ENCODE measurements at regions not wholly inside any gene's neighbourhood (a gene's known extent, or its start where the extent isn't known, plus 50 kb on each side); places are given as distances from the start of the nearest gene placed in this dataset.
A peak's percentile ranks its signal among the peaks of the same experiment; 100 is the strongest.

- Histone ChIP-seq H3K27ac (ENCODE audit: low read depth, low read length) (no peak overlapping the region), H3K4me3 (ENCODE audit: insufficient read depth, low read length) (no peak overlapping the region), H3K36me3 (ENCODE audit: insufficient read depth, low read length) (no peaks in the 10 kb centered on the region), H3K4me1 (ENCODE audit: insufficient read depth, low read length) (no peaks in the 10 kb centered on the region), H2AFZ (ENCODE audit: low read length) (no peak overlapping the region), H3K79me2 (ENCODE audit: insufficient read depth, low read length) (no peaks in the 10 kb centered on the region), H3K4me2 (ENCODE audit: insufficient read depth, low read length) (no peak overlapping the region), H4K20me1 (ENCODE audit: insufficient read depth, low read length) (no peaks in the 10 kb centered on the region), H3K27me3 (ENCODE audit: insufficient read depth, low read length) (peaks cover 5% of the 10 kb centered on the region), H3K9me3 (ENCODE audit: low read depth, low read length) (no peaks in the 10 kb centered on the region)
- no peak for DNase-seq (ENCODE audit: insufficient read length, low spot score, missing footprints)
- TF ChIP-seq, protein P1, sequence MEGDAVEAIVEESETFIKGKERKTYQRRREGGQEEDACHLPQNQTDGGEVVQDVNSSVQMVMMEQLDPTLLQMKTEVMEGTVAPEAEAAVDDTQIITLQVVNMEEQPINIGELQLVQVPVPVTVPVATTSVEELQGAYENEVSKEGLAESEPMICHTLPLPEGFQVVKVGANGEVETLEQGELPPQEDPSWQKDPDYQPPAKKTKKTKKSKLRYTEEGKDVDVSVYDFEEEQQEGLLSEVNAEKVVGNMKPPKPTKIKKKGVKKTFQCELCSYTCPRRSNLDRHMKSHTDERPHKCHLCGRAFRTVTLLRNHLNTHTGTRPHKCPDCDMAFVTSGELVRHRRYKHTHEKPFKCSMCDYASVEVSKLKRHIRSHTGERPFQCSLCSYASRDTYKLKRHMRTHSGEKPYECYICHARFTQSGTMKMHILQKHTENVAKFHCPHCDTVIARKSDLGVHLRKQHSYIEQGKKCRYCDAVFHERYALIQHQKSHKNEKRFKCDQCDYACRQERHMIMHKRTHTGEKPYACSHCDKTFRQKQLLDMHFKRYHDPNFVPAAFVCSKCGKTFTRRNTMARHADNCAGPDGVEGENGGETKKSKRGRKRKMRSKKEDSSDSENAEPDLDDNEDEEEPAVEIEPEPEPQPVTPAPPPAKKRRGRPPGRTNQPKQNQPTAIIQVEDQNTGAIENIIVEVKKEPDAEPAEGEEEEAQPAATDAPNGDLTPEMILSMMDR (IDR thresholded peaks at IDR 0.05; ENCODE audit: extremely low read depth, low read depth, low read length) = no peak
Observed at GRCh38 chr6:148170286-148170685, 172.4 kb upstream of the SASH1 start.

GRCh38 chr6:148173548-148173947 lies 169.1 kb upstream of the SASH1 start:
- Histone ChIP-seq H3K79me2 (ENCODE audit: insufficient read depth, low read length) (no peaks in the 10 kb centered on the region), H3K4me1 (ENCODE audit: insufficient read depth, low read length) (no peaks in the 10 kb centered on the region), H4K20me1 (ENCODE audit: insufficient read depth, low read length) (no peaks in the 10 kb centered on the region), H3K27me3 (ENCODE audit: insufficient read depth, low read length) (peaks cover 5% of the 10 kb centered on the region), H3K9me3 (ENCODE audit: low read depth, low read length) (no peaks in the 10 kb centered on the region), H3K4me2 (ENCODE audit: insufficient read depth, low read length) (no peak overlapping the region), H3K4me3 (ENCODE audit: insufficient read depth, low read length) (no peak overlapping the region), H2AFZ (ENCODE audit: low read length) (no peak overlapping the region), H3K27ac (ENCODE audit: low read depth, low read length) (no peak overlapping the region), H3K36me3 (ENCODE audit: insufficient read depth, low read length) (no peaks in the 10 kb centered on the region)
- DNase-seq (ENCODE audit: insufficient read length, low spot score, missing footprints) = no peak
- TF ChIP-seq, protein P1 (IDR thresholded peaks at IDR 0.05; ENCODE audit: extremely low read depth, low read depth, low read length) = no peak

DNA sequence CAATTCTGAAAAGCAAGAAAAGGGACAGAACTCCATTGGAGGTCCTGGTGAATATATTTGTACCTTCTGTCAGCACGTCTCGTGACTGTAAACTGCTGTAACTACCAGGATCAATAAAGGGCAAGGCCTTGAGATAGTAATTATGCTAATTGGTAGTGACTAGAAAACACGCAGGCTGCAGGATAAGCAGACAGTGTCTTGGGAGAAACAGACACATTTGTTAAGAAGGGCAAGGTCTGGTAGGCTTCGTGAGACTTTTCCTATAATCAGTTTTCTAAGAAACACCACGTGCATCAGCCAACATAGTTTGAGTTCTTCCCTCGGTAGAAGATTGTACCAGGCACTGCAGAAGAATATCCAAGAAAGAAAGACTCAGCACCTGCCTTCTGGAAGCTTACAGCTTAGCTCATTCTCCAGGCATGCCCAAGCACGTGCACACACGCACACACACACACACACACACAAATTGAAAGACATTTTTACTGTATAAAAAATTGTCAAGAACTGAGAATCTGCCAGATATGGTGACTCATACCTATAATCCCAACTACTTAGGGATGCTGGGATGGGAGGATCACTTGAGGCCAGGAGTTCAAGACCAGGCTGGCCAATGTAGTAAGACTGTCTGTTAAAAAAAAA lies 167.0 kb upstream of the SASH1 start:
- Histone ChIP-seq H3K27me3 (ENCODE audit: insufficient read depth, low read length) (no peaks in the 10 kb centered on the region), H3K4me3 (ENCODE audit: insufficient read depth, low read length) (no peak overlapping the region), H3K27ac (ENCODE audit: low read depth, low read length) (no peak overlapping the region), H3K36me3 (ENCODE audit: insufficient read depth, low read length) (no peaks in the 10 kb centered on the region), H3K79me2 (ENCODE audit: insufficient read depth, low read length) (no peaks in the 10 kb centered on the region), H3K9me3 (ENCODE audit: low read depth, low read length) (no peaks in the 10 kb centered on the region), H4K20me1 (ENCODE audit: insufficient read depth, low read length) (no peaks in the 10 kb centered on the region), H3K4me2 (ENCODE audit: insufficient read depth, low read length) (no peak overlapping the region), H3K4me1 (ENCODE audit: insufficient read depth, low read length) (no peaks in the 10 kb centered on the region), H2AFZ (ENCODE audit: low read length) (no peak overlapping the region)
- no peak for DNase-seq (ENCODE audit: insufficient read length, low spot score, missing footprints)
- TF ChIP-seq, protein P1 (IDR thresholded peaks at IDR 0.05; ENCODE audit: extremely low read depth, low read depth, low read length) = no peak

DNA sequence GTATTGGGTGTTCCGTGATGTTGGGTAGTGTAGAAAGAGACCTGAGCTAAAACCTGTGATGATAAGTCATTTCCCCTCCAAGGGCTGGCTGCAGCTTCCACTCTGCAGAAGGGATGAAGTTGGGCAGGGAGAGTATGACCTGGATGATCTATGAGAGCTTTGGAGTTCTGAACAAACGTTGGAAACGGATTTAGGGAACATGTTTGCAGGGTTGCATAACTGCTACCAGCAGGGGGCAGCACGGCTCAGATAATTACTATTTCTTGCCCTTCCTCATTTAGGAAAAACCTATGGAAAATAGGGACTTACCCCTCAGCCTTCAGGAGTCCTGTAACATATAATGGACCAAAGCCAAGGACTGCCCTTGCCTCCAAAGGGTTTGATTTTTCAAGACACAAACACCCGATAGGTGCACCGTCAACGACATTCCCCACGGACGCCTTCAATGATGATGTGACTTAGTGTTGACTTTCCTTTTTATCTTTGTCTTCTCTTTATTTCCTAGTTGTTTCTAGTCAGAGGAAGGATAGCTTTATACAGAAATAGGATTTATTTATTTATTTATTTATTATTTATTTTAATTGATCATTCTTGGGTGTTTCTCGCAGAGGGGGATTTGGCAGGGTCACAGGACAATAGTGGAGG lies 164.9 kb upstream of the SASH1 start:
- no peaks in the 10 kb centered on the region for H3K36me3 ChIP-seq (ENCODE audit: insufficient read depth, low read length)
- H4K20me1 ChIP-seq (ENCODE audit: insufficient read depth, low read length) = no peaks in the 10 kb centered on the region
- H3K4me3 ChIP-seq (ENCODE audit: insufficient read depth, low read length) = no peak overlapping the region
- TF ChIP-seq, protein P1 (IDR thresholded peaks at IDR 0.05; ENCODE audit: extremely low read depth, low read depth, low read length) = peak; percentile 80
- H3K4me2 ChIP-seq (ENCODE audit: insufficient read depth, low read length) = no peak overlapping the region
- no peaks in the 10 kb centered on the region for H3K79me2 ChIP-seq (ENCODE audit: insufficient read depth, low read length)
- no peaks in the 10 kb centered on the region for H3K27me3 ChIP-seq (ENCODE audit: insufficient read depth, low read length)
- H3K4me1 ChIP-seq (ENCODE audit: insufficient read depth, low read length) = no peaks in the 10 kb centered on the region
- DNase-seq (ENCODE audit: insufficient read length, low spot score, missing footprints) = peak; percentile 92
- H3K9me3 ChIP-seq (ENCODE audit: low read depth, low read length) = no peaks in the 10 kb centered on the region
- H3K27ac ChIP-seq (ENCODE audit: low read depth, low read length) = no peak overlapping the region
- H2AFZ ChIP-seq (ENCODE audit: low read length) = no peak overlapping the region

All from osteoblast (primary cell).